ENCODE measurements at regions not wholly inside any gene's neighbourhood (a gene's known extent, or its start where the extent isn't known, plus 50 kb on each side); places are given as distances from the start of the nearest gene placed in this dataset.

DNA sequence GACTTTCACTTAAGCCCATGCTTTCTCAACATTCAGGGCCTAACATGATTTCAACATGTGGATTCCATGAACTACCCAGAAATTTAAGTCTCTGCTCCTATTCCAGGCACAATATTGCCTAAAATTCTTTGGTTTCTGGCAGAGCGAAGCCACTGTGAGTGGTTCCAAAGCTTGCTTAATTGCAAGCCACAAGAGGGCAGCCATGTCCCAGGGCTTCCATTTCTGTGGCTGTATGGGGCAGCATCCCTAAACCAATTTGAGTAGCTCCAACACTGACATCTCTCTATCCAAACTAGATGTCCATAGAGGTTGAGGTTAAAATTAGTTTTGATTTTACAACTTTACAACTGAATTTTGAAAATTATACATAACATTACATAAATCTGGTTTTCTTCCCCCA lies 56.3 kb upstream of the MDFIC start:
- TF ChIP-seq EP300 (IDR thresholded peaks at IDR 0.05) = no peak
- TF ChIP-seq CTCF (IDR thresholded peaks at IDR 0.05) = no peak
- no peak for TF ChIP-seq POLR2A (IDR thresholded peaks at IDR 0.05)
